GM23248 (cell line): ENCODE measurements at regions not wholly inside any gene's neighbourhood (a gene's known extent, or its start where the extent isn't known, plus 50 kb on each side); places are given as distances from the start of the nearest gene placed in this dataset.

Experiments
- EZH2 ChIP-seq: fragments of 200-600 bp; sonication (generic); IDR thresholded peaks from 2 replicates; pipeline ENCODE4 v1.6.1; 2018; ENCODE audit warnings: antibody characterized with exemption, mild to moderate bottlenecking; ENCODE audit not compliant: insufficient read depth, poor library complexity, severe bottlenecking
- EZH2phosphoT487 ChIP-seq: fragments of 200-600 bp; sonication (generic); IDR thresholded peaks from 2 replicates; pipeline ENCODE4 v1.6.1; 2018; ENCODE audit warnings: antibody characterized with exemption, moderate library complexity, mild to moderate bottlenecking, low read depth; ENCODE audit not compliant: insufficient read depth

DNA sequence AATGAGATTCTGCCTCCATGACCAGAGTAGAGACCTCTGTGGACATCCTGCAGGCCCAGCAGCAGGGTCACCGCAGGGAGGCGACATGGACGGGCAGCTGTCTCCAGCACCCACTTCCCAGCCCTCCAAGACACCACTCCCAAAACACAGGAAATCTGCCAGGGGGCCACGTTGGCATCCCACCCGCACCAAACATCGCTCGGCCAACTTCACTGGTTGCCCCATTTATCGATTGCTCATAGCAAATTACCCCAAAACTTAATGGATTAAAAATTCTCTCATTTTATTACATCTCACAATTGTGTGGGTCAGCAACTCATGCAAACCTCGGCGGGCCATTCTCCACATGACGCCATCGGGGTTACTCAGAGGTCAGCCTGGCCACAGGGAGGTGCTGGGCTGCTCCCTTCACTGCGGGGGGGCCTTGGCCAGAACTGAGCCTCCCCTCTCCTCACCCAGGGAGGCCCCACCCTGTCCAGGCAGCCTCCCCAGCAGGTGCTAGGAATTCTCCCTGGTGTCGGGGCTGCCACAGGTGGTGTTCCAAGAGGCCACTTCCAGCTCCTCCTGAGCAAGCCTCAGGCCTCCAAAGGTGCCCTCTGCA lies 420.7 kb upstream of the MYT1L start:
- TF ChIP-seq EZH2 (no peak), EZH2phosphoT487 (no peak)
